Activated naive CD4-positive, alpha-beta T cell treated with anti-CD3 and anti-CD28 coated beads, Interleukin-2, amount 50 U/mL, for 72 hours (primary cell): ENCODE measurements at regions not wholly inside any gene's neighbourhood (a gene's known extent, or its start where the extent isn't known, plus 50 kb on each side); places are given as distances from the start of the nearest gene placed in this dataset.

ENCODE experiments used
- ATAC-seq, 2 donors: fragments of 150-1000 bp; cut with Tn5 transposase; 2 replicates each; pipeline ENCODE4 v1.10.0; 2021; ENCODE audit warnings: mild to moderate bottlenecking in 2 of 2, moderate library complexity in 2 of 2
- DNase-seq, 2 donors: peaks; one replicate each; pipeline ENCODE4 v3.0.0; 2021 to 2022; ENCODE audit warnings: low spot score in 2 of 2
- H3K27ac Mint-ChIP-seq, 2 donors: one replicate each; pipeline ENCODE4 v1.8.0; 2022; ENCODE audit warnings: mild to moderate bottlenecking in 2 of 2, mixed read lengths in 2 of 2
- H3K36me3 Mint-ChIP-seq, 2 donors: one replicate each; pipeline ENCODE4 v1.8.0; 2022; ENCODE audit warnings: mixed read lengths in 2 of 2
- H3K9me3 Mint-ChIP-seq, 2 donors: one replicate each; pipeline ENCODE4 v1.8.0; 2022; ENCODE audit warnings: mixed read lengths in 2 of 2

DNA sequence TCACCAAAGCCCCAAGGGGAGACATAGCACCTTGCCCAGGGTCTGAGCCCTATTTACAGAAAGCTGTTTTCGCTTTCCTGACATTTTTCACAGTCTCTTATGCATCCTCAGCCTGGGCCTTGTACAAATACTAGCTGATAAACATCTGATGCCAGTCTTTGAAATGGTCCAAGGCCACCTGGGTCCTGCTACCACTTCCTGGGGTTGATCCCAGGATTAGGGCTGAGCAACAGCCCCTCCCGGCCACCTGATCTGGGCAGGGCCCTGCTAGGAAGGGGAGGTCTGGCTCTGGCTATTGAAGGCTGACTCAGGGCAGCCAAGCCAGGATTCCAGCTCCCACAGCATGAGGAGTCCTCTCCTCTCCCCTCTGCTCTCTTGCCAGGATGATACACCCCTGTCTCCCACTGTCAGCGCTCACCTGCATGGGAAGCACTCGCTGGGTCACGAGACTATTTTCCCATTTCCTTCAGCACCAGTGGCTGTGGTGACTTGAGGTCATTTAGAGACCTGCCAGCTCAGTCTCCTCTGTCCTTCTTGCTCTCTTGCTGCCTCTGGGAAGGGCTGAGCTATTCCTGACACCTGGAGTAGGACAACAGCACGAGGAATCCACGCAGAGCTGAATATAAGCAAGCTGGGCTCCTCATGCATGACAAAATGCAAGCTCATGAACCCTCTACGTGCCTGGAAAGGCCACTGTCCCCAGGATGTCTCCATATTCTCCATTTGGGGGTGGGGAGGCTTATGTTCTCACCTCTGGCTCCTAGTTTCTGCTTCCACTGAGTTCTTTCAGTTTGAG, 53.0 kb upstream of the LGALSL start:
- Mint-ChIP-seq H3K36me3 (no peaks in the 10 kb centered on the region), H3K27ac (no peak overlapping the region), H3K9me3 (no peaks in the 10 kb centered on the region)
- no peak for DNase-seq
- no peak for ATAC-seq

DNA sequence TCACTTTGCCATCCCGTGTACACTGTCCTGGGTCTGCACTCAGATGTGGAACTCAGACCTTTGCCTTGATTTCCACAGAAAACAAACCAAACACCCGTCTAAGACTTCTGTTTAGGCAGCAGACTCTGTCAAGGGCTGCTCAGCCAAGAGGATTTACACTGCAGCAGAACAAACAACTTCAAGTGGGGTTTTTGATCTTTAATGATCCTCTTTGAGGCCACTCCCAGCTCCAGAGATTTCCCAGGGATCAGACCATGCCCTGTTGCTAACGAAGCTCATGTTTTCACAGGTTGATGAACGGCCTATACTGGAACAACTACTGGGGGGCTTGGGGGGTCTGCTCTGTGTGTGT, 52.5 kb upstream of the LGALSL start:
- ATAC-seq (no peak), DNase-seq (no peak)
- Mint-ChIP-seq H3K36me3 (no peaks in the 10 kb centered on the region), H3K9me3 (no peaks in the 10 kb centered on the region), H3K27ac (no peak overlapping the region)

DNA sequence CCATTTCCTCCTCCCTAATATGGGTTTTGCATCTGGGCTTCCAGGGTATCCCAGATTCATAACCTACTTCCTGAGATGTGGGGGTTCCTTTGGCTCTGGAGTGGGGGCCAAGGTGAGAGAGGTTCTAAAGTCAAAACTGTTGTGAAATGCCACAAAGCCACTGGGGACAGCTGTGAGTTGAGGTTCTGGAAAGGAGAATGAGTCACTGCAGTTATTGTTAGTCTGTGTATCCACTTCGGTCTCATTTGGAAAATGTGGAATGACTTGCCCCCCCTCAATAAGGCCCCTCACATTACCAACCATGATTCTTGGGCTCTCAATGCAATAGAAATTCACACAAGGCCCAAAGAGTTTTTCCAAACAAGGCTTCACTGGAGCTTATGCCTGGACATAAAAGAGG, 51.1 kb upstream of the LGALSL start:
- H3K36me3 Mint-ChIP-seq, result no peaks in the 10 kb centered on the region

DNA sequence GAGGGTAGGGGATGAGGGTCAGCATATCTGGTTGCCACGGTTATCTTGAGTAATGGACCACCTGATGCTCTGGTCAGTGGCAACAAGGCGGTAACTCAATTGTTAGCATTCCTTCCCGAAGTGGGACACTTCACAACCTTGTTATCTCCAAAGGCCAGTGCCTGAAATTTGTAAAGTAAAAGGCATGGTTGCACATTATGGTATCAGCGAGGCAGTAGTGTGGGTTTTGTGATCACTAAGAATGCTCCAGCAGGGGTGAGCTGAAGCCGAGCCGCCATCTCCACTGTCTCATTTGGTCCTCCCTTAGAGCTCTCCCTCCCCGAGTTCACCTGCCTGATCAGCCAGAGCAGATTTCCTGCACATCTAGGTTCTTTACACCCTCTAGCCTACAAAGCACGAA, 50.5 kb upstream of the LGALSL start:
- no peak overlapping the region for H3K27ac Mint-ChIP-seq

More for the DNA sequence above, 51.1 kb upstream of the LGALSL start:
- no peak overlapping the region for H3K27ac Mint-ChIP-seq
- H3K9me3 Mint-ChIP-seq, result no peaks in the 10 kb centered on the region
- DNase-seq (no peak), ATAC-seq (peak; percentile 28 to 68)

DNA sequence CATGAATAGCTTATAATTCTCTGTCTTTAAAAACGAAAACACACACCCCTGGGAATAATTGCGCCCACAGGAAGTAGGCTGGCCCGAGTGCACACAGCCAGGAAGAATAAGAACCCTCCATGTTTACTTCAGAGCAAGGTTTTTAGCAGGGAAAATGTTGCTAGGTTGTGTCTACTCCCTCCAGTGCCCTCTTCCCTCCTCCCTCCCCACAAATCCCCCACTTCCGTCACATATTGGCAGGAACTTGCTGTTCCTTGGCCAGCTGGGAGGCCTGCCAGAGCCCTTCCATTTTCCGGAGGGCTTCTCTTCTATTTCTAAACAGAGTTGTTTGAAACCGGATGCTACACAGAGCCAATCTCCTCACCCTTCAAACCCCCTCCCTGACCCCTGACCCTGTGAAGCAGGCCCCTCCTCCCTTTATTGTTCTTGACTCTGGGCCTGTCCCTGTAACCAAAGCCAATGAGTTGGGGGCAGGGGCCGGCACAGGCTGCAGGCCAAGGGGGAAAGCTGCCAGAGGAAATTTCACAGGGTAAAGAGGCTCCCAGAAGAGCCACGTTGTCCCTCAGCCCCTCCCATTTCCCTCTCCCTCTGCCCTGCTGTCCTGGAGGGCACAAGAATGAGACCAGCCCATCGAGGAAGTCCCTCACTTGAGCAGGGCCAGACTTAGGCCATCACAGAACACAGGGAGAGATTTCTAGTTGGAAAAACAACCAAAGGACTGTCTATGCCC, 49.8 kb upstream of the LGALSL start:
- no peak overlapping the region for H3K27ac Mint-ChIP-seq

More for the DNA sequence above, 50.5 kb upstream of the LGALSL start:
- Mint-ChIP-seq H3K36me3 (no peaks in the 10 kb centered on the region), H3K9me3 (no peaks in the 10 kb centered on the region)
- DNase-seq (no peak), ATAC-seq (no peak)

More for the DNA sequence above, 49.8 kb upstream of the LGALSL start:
- ATAC-seq (no peak), DNase-seq (no peak)
- no peaks in the 10 kb centered on the region for H3K9me3 Mint-ChIP-seq
- H3K36me3 Mint-ChIP-seq, result no peaks in the 10 kb centered on the region
